Panc1 (cell line): ENCODE measurements at regions not wholly inside any gene's neighbourhood (a gene's known extent, or its start where the extent isn't known, plus 50 kb on each side); places are given as distances from the start of the nearest gene placed in this dataset.

Experiments
- ATAC-seq: fragments of 200-7000 bp; cut with Tn5 transposase; 2 replicates; pipeline ENCODE4 v1.9.1; 2020; ENCODE audit warnings: mild to moderate bottlenecking, moderate library complexity
- BruUV-seq: library from RNA; stranded (reverse); fragments of 400-500 nt; replicated peaks from 2 replicates; lab custom pipeline; 2021; lab: Mats Ljungman, UMichigan
- CTCF ChIA-PET: fragments of 300-600 bp; sonication (Branson Sonifier 250); formaldehyde crosslinking; loops from one replicate; lab custom pipeline; 2022; ENCODE audit warnings: antibody characterized with exemption; lab: Charles Lee
- POLR2A ChIA-PET: fragments of 300-600 bp; sonication (Branson Sonifier 250); formaldehyde crosslinking; loops from one replicate; lab custom pipeline; 2022; ENCODE audit warnings: antibody characterized with exemption; lab: Charles Lee
- DNase-seq: peaks from one replicate; pipeline ENCODE4 v3.0.0-alpha.2; 2010; ENCODE audit warnings: low read depth, low spot score
- H3K27ac ChIP-seq: 2 replicates; pipeline ENCODE4 v1.5.1; 2011; ENCODE audit warnings: mild to moderate bottlenecking, low read length, inconsistent platforms
- H3K27me3 ChIP-seq: fragments of 200-500 bp; sonication (Bioruptor generic); 2 replicates; pipeline ENCODE4 v1.6.0; 2014; ENCODE audit warnings: low read length, inconsistent platforms; ENCODE audit not compliant: control insufficient read depth, insufficient read depth
- H3K36me3 ChIP-seq: fragments of 200-500 bp; sonication (Bioruptor generic); 2 replicates; pipeline ENCODE4 v1.5.1; 2014; ENCODE audit warnings: inconsistent platforms, mild to moderate bottlenecking, low read length, moderate library complexity; ENCODE audit not compliant: control insufficient read depth, insufficient read depth
- H3K4me1 ChIP-seq: 2 replicates; pipeline ENCODE4 v1.5.1; 2011; ENCODE audit warnings: inconsistent platforms, mild to moderate bottlenecking, low read length, moderate library complexity; ENCODE audit not compliant: control insufficient read depth, insufficient read depth
- H3K4me3 ChIP-seq, 2 experiments: 2 replicates each; pipeline ENCODE4 v1.5.1; 2011 to 2012; ENCODE audit warnings: low read depth in 2 of 2, low read length in 2 of 2, mild to moderate bottlenecking in 2 of 2, inconsistent platforms in 1 of 2, moderate library complexity in 1 of 2
- H3K9me3 ChIP-seq: fragments of 200-500 bp; sonication (Bioruptor generic); 2 replicates; pipeline ENCODE4 v1.5.1; 2014; ENCODE audit warnings: low read depth, mild to moderate bottlenecking, inconsistent platforms, low read length, moderate library complexity; ENCODE audit not compliant: control insufficient read depth, insufficient read depth
- POLR2AphosphoS5 ChIP-seq: IDR thresholded peaks from 2 replicates; pipeline ENCODE4 v1.6.1; 2012; ENCODE audit warnings: mild to moderate bottlenecking, low read depth, low read length, moderate library complexity
- SIN3A ChIP-seq: IDR thresholded peaks from 2 replicates; pipeline ENCODE4 v1.6.1; 2012; ENCODE audit warnings: low read depth, mild to moderate bottlenecking, low read length, moderate library complexity, borderline replicate concordance; ENCODE audit not compliant: insufficient read depth
- TCF7L2 ChIP-seq: IDR thresholded peaks from 2 replicates; pipeline ENCODE4 v1.6.1; 2011; ENCODE audit warnings: mild to moderate bottlenecking, low read depth, low read length, inconsistent platforms
- in situ Hi-C: cut with HindIII; loops from 2 replicates; pipeline ENCODE4 v1.10.0; 2016; ENCODE audit warnings: low sequenced_read_pairs, low pct_unique_long_range_greater_than_20kb
- intact Hi-C: fragments of 100-400 bp; cut with micrococcal nuclease; formaldehyde crosslinking; loops from one replicate; pipeline ENCODE4 v1.10.0; 2022; ENCODE audit not compliant: unreplicated experiment
- TF ChIP-seq, protein P1 (sequence below): fragments of 450-650 bp; IDR thresholded peaks from 2 replicates; pipeline ENCODE4 v1.5.1; 2017; ENCODE audit warnings: mild to moderate bottlenecking
- TF ChIP-seq, protein P2 (sequence below), 2 experiments: IDR thresholded peaks; 2 replicates each; pipeline ENCODE4 v1.6.1; 2011 to 2012; ENCODE audit warnings: low read depth in 2 of 2, control low read depth in 1 of 2, low read length in 1 of 2, mild to moderate bottlenecking in 1 of 2, moderate library complexity in 1 of 2; ENCODE audit not compliant: insufficient read depth in 1 of 2

DNA sequence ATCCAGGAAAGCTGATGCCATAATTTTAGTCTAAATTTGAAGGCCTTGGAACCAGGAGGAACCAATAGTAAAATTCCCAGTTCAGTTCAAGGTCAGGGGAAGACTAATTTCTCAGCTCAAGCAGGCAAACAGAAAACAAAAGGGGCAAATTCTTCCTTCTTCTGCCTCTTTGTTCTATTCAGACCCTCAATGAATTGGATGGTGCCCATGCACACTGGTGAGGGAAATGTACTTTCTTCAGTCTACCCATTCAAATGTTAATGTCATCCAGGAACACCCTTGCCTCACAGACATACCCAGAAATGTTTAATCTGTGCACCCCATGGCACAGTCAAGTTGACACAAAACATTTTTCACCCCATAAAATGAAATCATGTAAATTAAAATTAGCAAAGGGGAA, 1851.2 kb upstream of the ADGRL3 start:
- Histone ChIP-seq H3K9me3 (no peaks in the 10 kb centered on the region), H3K4me3 (no peak overlapping the region), H3K27ac (no peak overlapping the region), H3K36me3 (no peaks in the 10 kb centered on the region), H3K27me3 (no peaks in the 10 kb centered on the region), H3K4me1 (no peaks in the 10 kb centered on the region)
- CTCF ChIA-PET, result no interaction called here
- intact Hi-C loops, result no loop called here
- POLR2A ChIA-PET, result no interaction called here
- TF ChIP-seq POLR2AphosphoS5 (no peak), TCF7L2 (no peak), SIN3A (no peak)
- TF ChIP-seq, protein P1, sequence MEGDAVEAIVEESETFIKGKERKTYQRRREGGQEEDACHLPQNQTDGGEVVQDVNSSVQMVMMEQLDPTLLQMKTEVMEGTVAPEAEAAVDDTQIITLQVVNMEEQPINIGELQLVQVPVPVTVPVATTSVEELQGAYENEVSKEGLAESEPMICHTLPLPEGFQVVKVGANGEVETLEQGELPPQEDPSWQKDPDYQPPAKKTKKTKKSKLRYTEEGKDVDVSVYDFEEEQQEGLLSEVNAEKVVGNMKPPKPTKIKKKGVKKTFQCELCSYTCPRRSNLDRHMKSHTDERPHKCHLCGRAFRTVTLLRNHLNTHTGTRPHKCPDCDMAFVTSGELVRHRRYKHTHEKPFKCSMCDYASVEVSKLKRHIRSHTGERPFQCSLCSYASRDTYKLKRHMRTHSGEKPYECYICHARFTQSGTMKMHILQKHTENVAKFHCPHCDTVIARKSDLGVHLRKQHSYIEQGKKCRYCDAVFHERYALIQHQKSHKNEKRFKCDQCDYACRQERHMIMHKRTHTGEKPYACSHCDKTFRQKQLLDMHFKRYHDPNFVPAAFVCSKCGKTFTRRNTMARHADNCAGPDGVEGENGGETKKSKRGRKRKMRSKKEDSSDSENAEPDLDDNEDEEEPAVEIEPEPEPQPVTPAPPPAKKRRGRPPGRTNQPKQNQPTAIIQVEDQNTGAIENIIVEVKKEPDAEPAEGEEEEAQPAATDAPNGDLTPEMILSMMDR, result no peak
- TF ChIP-seq, protein P2, sequence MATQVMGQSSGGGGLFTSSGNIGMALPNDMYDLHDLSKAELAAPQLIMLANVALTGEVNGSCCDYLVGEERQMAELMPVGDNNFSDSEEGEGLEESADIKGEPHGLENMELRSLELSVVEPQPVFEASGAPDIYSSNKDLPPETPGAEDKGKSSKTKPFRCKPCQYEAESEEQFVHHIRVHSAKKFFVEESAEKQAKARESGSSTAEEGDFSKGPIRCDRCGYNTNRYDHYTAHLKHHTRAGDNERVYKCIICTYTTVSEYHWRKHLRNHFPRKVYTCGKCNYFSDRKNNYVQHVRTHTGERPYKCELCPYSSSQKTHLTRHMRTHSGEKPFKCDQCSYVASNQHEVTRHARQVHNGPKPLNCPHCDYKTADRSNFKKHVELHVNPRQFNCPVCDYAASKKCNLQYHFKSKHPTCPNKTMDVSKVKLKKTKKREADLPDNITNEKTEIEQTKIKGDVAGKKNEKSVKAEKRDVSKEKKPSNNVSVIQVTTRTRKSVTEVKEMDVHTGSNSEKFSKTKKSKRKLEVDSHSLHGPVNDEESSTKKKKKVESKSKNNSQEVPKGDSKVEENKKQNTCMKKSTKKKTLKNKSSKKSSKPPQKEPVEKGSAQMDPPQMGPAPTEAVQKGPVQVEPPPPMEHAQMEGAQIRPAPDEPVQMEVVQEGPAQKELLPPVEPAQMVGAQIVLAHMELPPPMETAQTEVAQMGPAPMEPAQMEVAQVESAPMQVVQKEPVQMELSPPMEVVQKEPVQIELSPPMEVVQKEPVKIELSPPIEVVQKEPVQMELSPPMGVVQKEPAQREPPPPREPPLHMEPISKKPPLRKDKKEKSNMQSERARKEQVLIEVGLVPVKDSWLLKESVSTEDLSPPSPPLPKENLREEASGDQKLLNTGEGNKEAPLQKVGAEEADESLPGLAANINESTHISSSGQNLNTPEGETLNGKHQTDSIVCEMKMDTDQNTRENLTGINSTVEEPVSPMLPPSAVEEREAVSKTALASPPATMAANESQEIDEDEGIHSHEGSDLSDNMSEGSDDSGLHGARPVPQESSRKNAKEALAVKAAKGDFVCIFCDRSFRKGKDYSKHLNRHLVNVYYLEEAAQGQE (IDR thresholded peaks at IDR 0.05; ENCODE audit: insufficient read depth in 1 of 2, low read depth in 2 of 2, low read length in 1 of 2), result no peak
- no TSS peak for BruUV-seq
- ATAC-seq (no peak), DNase-seq (no peak)
- in situ Hi-C loops, result no loop called here

DNA sequence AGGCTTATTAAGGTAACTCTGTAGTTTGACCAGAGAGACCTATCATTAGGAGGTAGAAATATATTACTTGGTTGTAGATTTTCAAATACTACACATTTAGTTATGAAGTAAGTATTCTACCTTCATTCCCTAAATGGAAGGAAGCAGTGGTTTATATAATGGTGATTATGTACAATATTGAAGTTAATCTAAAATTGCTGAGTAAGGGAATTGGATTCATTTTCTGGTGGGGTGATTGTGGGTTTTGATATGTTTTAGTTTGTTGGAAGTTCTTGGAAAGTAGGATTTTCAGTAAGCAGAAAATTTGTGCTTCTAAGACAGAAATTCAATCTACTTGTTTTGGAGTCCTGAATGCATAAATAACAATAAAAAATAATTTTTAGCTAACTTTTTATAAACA, 1830.9 kb upstream of the ADGRL3 start:
- TF ChIP-seq TCF7L2, result no peak
- no peak for TF ChIP-seq POLR2AphosphoS5
- TF ChIP-seq, protein P1, result no peak
- TF ChIP-seq SIN3A, result no peak
- TF ChIP-seq, protein P2 (IDR thresholded peaks at IDR 0.05; ENCODE audit: insufficient read depth in 1 of 2, low read depth in 2 of 2, low read length in 1 of 2), result no peak
- in situ Hi-C loops, result no loop called here
- no peak overlapping the region for H3K27ac ChIP-seq
- ATAC-seq, result no peak
- H3K9me3 ChIP-seq, result no peaks in the 10 kb centered on the region
- BruUV-seq, result no TSS peak
- no peak for DNase-seq
- H3K36me3 ChIP-seq, result no peaks in the 10 kb centered on the region
- H3K4me1 ChIP-seq, result no peaks in the 10 kb centered on the region
- ChIA-PET CTCF (no interaction called here), POLR2A (no interaction called here)
- no peaks in the 10 kb centered on the region for H3K27me3 ChIP-seq
- no peak overlapping the region for H3K4me3 ChIP-seq
- intact Hi-C loops, result no loop called here
